OCI-LY1 (cell line): ENCODE measurements at regions not wholly inside any gene's neighbourhood (a gene's known extent, or its start where the extent isn't known, plus 50 kb on each side); places are given as distances from the start of the nearest gene placed in this dataset.

Experiments used
- CTCF ChIP-seq: fragments of 200-600 bp; sonication (generic), shearing (Covaris generic); IDR thresholded peaks from 2 replicates; pipeline ENCODE4 v1.5.1; 2017; ENCODE audit warnings: mild to moderate bottlenecking, antibody characterized with exemption, low read length, moderate library complexity, mixed read lengths
- EZH2 ChIP-seq: fragments of 200-600 bp; sonication (generic), shearing (Covaris generic); IDR thresholded peaks from 2 replicates; pipeline ENCODE4 v1.8.0; 2017; ENCODE audit warnings: borderline replicate concordance, mixed run types, mild to moderate bottlenecking, antibody characterized with exemption, low read length, moderate library complexity, mixed read lengths

GRCh38 chr16:80279656-80280055 lies 261.1 kb upstream of the DYNLRB2 start:
- no peak for TF ChIP-seq CTCF
- no peak for TF ChIP-seq EZH2
